ENCODE measurements at regions not wholly inside any gene's neighbourhood (a gene's known extent, or its start where the extent isn't known, plus 50 kb on each side); places are given as distances from the start of the nearest gene placed in this dataset.

GRCh38 chrX:4764888-4765287 lies 1051.4 kb upstream of the PRKX start:
- POLR2A ChIA-PET = no interaction called here
- TF ChIP-seq CHD4 (IDR thresholded peaks at IDR 0.05; ENCODE audit: borderline replicate concordance) = no peak
- no peak for TF ChIP-seq HDAC2 (IDR thresholded peaks at IDR 0.05)
- Histone ChIP-seq H3K4me1 (peaks cover 3% of the 10 kb centered on the region; the same call in 1 of the 3 replicates), H3K9me3 (no peaks in the 10 kb centered on the region), H3K4me3 (no peak overlapping the region), H3K27ac (no peak overlapping the region), H3K4me2 (peak overlapping the region; percentile 26; the same call in 1 of the 3 replicates)
- WGBS (ENCODE audit: missing lambda C conversion rate) = 17% methylated on average over 2 of the region's 2 CpGs
- CTCF ChIA-PET = no interaction called here
- 0 out of 6 replicates have a peak, but pooled peaks of 1 of the 2 experiments have one; percentile 38 for ATAC-seq
- peak in 1 of 2 experiments; percentile 4 for DNase-seq (ENCODE audit: low read depth in 1 of 2, low spot score in 1 of 2)
- FAIRE-seq = peak; percentile 96

- no peak for DNase-seq (ENCODE audit: low read depth in 1 of 2, low spot score in 1 of 2)
- Histone ChIP-seq H3K4me3 (no peak overlapping the region), H3K9me3 (no peaks in the 10 kb centered on the region), H3K4me2 (no peak overlapping the region), H3K4me1 (peaks cover 3% of the 10 kb centered on the region; the same call in 1 of the 3 replicates), H3K27ac (no peak overlapping the region)
- 88% methylated on average over 3 of the region's 3 CpGs for WGBS (ENCODE audit: missing lambda C conversion rate)
- ATAC-seq = no peak
- ChIA-PET CTCF (no interaction called here), POLR2A (interaction anchor here (0.7 kb wide), 1 partner anchor 8 kb away, joined by 3 read pairs; no protein-coding TSS in a partner anchor)
- TF ChIP-seq JUN (IDR thresholded peaks at IDR 0.05) (no peak), TP53 (CRISPR knock-in tag; IDR thresholded peaks at IDR 0.05) (no peak), CHD4 (IDR thresholded peaks at IDR 0.05; ENCODE audit: borderline replicate concordance) (no peak), RAD21 (conservative IDR thresholded peaks at IDR 0.05 in 1 of 2, IDR thresholded peaks at IDR 0.05 in 1 of 2) (no peak), CHD2 (IDR thresholded peaks at IDR 0.05; ENCODE audit: low read length, partially characterized antibody) (no peak), CBX2 (IDR thresholded peaks at IDR 0.05; ENCODE audit: borderline replicate concordance, low read depth) (no peak), MAX (IDR thresholded peaks at IDR 0.05) (no peak), KDM1A (IDR thresholded peaks at IDR 0.05; ENCODE audit: low read depth) (no peak)
- FAIRE-seq = no peak
Observed at GRCh38 chrX:4762196-4762595, 1048.7 kb upstream of the PRKX start.

- no peak for DNase-seq (ENCODE audit: low read depth in 1 of 2, low spot score in 1 of 2)
- WGBS (ENCODE audit: missing lambda C conversion rate) = 49% methylated on average over 8 of the region's 8 CpGs
- ChIA-PET CTCF (no interaction called here), POLR2A (no interaction called here)
- H3K4me2 ChIP-seq = no peak overlapping the region
- H3K4me1 ChIP-seq = no peaks in the 10 kb centered on the region
- H3K4me3 ChIP-seq = no peak overlapping the region
- no peak for ATAC-seq
- TF ChIP-seq CBX2 (IDR thresholded peaks at IDR 0.05; ENCODE audit: borderline replicate concordance, low read depth) = no peak
- no peak for TF ChIP-seq HOXB5 (CRISPR knock-in tag; IDR thresholded peaks at IDR 0.05)
- no peak for TF ChIP-seq MYC (IDR thresholded peaks at IDR 0.05; ENCODE audit: borderline replicate concordance, low read length)
- TF ChIP-seq SMC3 (IDR thresholded peaks at IDR 0.05) = no peak
- TF ChIP-seq ZC3H11A (IDR thresholded peaks at IDR 0.05) = no peak
- no peak for TF ChIP-seq PBX3 (IDR thresholded peaks at IDR 0.05)
- no peak for TF ChIP-seq PHF8 (IDR thresholded peaks at IDR 0.05; ENCODE audit: borderline replicate concordance, low read depth)
- TF ChIP-seq ESRRA (IDR thresholded peaks at IDR 0.05; ENCODE audit: borderline replicate concordance, low read length) = no peak
- TF ChIP-seq EP300 (IDR thresholded peaks at IDR 0.05) = no peak
- TF ChIP-seq ATOH8 (CRISPR knock-in tag; IDR thresholded peaks at IDR 0.05; ENCODE audit: low read depth) = no peak
- no peak overlapping the region for H3K27ac ChIP-seq
- FAIRE-seq = no peak
- no peaks in the 10 kb centered on the region for H3K9me3 ChIP-seq
Observed at GRCh38 chrX:4754878-4755604, 1041.6 kb upstream of the PRKX start.

- H3K9me3 ChIP-seq = no peaks in the 10 kb centered on the region
- DNase-seq (ENCODE audit: low read depth in 1 of 2, low spot score in 1 of 2) (no peak), FAIRE-seq (peak; percentile 96), ATAC-seq (no peak)
- TF ChIP-seq JUNB (IDR thresholded peaks at IDR 0.05) (no peak), KDM1A (IDR thresholded peaks at IDR 0.05; ENCODE audit: low read depth) (no peak), MAFK (IDR thresholded peaks at IDR 0.05; ENCODE audit: partially characterized antibody) (no peak), PHF8 (IDR thresholded peaks at IDR 0.05; ENCODE audit: borderline replicate concordance, low read depth) (no peak), EHMT2 (IDR thresholded peaks at IDR 0.05; ENCODE audit: low read depth) (no peak), RAD21 (conservative IDR thresholded peaks at IDR 0.05 in 1 of 2, IDR thresholded peaks at IDR 0.05 in 1 of 2) (no peak), JUN (IDR thresholded peaks at IDR 0.05) (no peak), EHF (CRISPR knock-in tag; IDR thresholded peaks at IDR 0.05) (no peak), REST (IDR thresholded peaks at IDR 0.05) (no peak), RNF2 (IDR thresholded peaks at IDR 0.05; ENCODE audit: borderline replicate concordance, low read depth) (no peak), CBX2 (IDR thresholded peaks at IDR 0.05; ENCODE audit: borderline replicate concordance, low read depth) (no peak), MAZ (IDR thresholded peaks at IDR 0.05; ENCODE audit: borderline replicate concordance, low read depth, low read length) (no peak)
- no peaks in the 10 kb centered on the region for H3K4me1 ChIP-seq
- H3K27ac ChIP-seq = no peak overlapping the region
- CTCF ChIA-PET = no interaction called here
- H3K4me3 ChIP-seq = no peak overlapping the region
- H3K4me2 ChIP-seq = no peak overlapping the region
- POLR2A ChIA-PET = no interaction called here
- WGBS (ENCODE audit: missing lambda C conversion rate) = 61% methylated on average over 5 of the region's 5 CpGs
Observed at GRCh38 chrX:4741024-4741423, 1027.6 kb upstream of the PRKX start.

Measured in A549 (cell line).